Left lung (tissue), 4 donors: ENCODE measurements at regions not wholly inside any gene's neighbourhood (a gene's known extent, or its start where the extent isn't known, plus 50 kb on each side); places are given as distances from the start of the nearest gene placed in this dataset.

Experiments
- ATAC-seq: fragments of 200-7000 bp; cut with Tn5 transposase; one replicate; pipeline ENCODE4 v1.9.1; 2020; ENCODE audit warnings: moderate library complexity
- DNase-seq, 4 donors: peaks; one replicate each; pipeline ENCODE4 v3.0.0-alpha.2; 2013 to 2020
- H3K27ac ChIP-seq, 2 donors: fragments of 200-600 bp; sonication (generic) in 1 of 2; one replicate each; pipeline versions ENCODE4 v1.5.0 to v1.8.0; 2020 to 2021
- H3K27me3 ChIP-seq, 2 donors: fragments of 200-600 bp; sonication (generic) in 1 of 2; one replicate each; pipeline versions ENCODE4 v1.5.0 to v1.8.0; 2020 to 2021
- H3K36me3 ChIP-seq, 2 donors: fragments of 200-600 bp; sonication (generic) in 1 of 2; one replicate each; pipeline versions ENCODE4 v1.5.0 to v1.8.0; 2020 to 2021
- H3K4me1 ChIP-seq, 2 donors: fragments of 200-600 bp; one replicate each; pipeline ENCODE4 v1.8.0; 2021
- H3K4me3 ChIP-seq, 2 donors: fragments of 200-600 bp; sonication (generic) in 1 of 2; one replicate each; pipeline versions ENCODE4 v1.5.0 to v1.8.0; 2020 to 2021; ENCODE audit warnings: mild to moderate bottlenecking in 1 of 2
- H3K9me3 ChIP-seq, 2 donors: fragments of 200-600 bp; sonication (generic) in 1 of 2; one replicate each; pipeline versions ENCODE4 v1.5.0 to v1.8.0; 2020 to 2021
- intact Hi-C, 2 donors: fragments of 100-400 bp; cut with DNase I; formaldehyde crosslinking; loops; one replicate each; pipeline versions ENCODE4 v1.11.2 to v1.14.2; 2022
- TF ChIP-seq, protein P1 (sequence below), 2 donors: fragments of 200-600 bp; sonication (generic) in 1 of 2; IDR thresholded peaks; one replicate each; pipeline versions ENCODE4 v1.5.0 to v1.8.0; 2021; ENCODE audit warnings: antibody characterized with exemption in 2 of 2
- donor health status: DM: no; HTN: yes; CAD: no.
- donor health status: DM: no; HTN: no; CAD: no.

- Histone ChIP-seq H3K9me3 (no peaks in the 10 kb centered on the region), H3K4me3 (no peak overlapping the region), H3K36me3 (no peaks in the 10 kb centered on the region), H3K4me1 (no peaks in the 10 kb centered on the region), H3K27me3 (no peaks in the 10 kb centered on the region), H3K27ac (no peak overlapping the region)
- no peak for ATAC-seq
- TF ChIP-seq, protein P1, sequence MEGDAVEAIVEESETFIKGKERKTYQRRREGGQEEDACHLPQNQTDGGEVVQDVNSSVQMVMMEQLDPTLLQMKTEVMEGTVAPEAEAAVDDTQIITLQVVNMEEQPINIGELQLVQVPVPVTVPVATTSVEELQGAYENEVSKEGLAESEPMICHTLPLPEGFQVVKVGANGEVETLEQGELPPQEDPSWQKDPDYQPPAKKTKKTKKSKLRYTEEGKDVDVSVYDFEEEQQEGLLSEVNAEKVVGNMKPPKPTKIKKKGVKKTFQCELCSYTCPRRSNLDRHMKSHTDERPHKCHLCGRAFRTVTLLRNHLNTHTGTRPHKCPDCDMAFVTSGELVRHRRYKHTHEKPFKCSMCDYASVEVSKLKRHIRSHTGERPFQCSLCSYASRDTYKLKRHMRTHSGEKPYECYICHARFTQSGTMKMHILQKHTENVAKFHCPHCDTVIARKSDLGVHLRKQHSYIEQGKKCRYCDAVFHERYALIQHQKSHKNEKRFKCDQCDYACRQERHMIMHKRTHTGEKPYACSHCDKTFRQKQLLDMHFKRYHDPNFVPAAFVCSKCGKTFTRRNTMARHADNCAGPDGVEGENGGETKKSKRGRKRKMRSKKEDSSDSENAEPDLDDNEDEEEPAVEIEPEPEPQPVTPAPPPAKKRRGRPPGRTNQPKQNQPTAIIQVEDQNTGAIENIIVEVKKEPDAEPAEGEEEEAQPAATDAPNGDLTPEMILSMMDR (IDR thresholded peaks at IDR 0.05), result no peak
- no peak for DNase-seq
- intact Hi-C loops, result no loop called here
Observed at GRCh38 chr12:27901959-27902358, 70.6 kb downstream of the PTHLH start.

- Histone ChIP-seq H3K27me3 (no peaks in the 10 kb centered on the region), H3K4me1 (no peaks in the 10 kb centered on the region), H3K4me3 (no peak overlapping the region), H3K36me3 (no peaks in the 10 kb centered on the region), H3K9me3 (no peaks in the 10 kb centered on the region), H3K27ac (no peak overlapping the region)
- intact Hi-C loops, result no loop called here
- no peak for DNase-seq
- no peak for ATAC-seq
- TF ChIP-seq, protein P1 (IDR thresholded peaks at IDR 0.05), result no peak
Observed at GRCh38 chr12:27900920-27901879, 71.3 kb downstream of the PTHLH start.

- peak in 2 of 4 donors; percentile 42 to 68 for DNase-seq
- peak; percentile 52 for ATAC-seq
- H3K27ac ChIP-seq, result no peak overlapping the region
- H3K4me3 ChIP-seq, result no peak overlapping the region
- no peaks in the 10 kb centered on the region for H3K4me1 ChIP-seq
- no peaks in the 10 kb centered on the region for H3K9me3 ChIP-seq
- no peaks in the 10 kb centered on the region for H3K27me3 ChIP-seq
- no peaks in the 10 kb centered on the region for H3K36me3 ChIP-seq
- intact Hi-C loops, result no loop called here
- TF ChIP-seq, protein P1 (IDR thresholded peaks at IDR 0.05), result no peak
Observed at GRCh38 chr12:27899151-27899661, 73.3 kb downstream of the PTHLH start.

DNA sequence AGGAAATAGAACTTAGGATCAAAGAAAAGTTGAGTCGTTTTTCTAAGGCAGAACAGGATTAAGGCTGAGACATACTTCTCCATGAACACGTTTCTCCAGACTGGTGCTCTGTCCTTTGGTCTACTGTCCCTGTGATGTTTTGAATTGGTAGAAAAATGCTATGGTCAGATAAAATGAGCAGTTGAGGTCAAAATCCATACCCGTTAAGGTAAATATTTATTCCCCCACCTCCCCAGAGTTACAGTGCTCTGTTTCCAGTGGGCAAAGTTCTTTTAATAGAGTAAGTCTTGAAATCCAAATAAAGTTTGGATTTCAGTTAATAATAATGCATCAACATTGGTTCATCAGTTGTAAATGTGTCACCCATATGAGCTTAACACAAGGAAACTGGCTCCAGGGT, 74.5 kb downstream of the PTHLH start:
- Histone ChIP-seq H3K36me3 (no peaks in the 10 kb centered on the region), H3K9me3 (no peaks in the 10 kb centered on the region), H3K4me1 (no peaks in the 10 kb centered on the region), H3K27ac (no peak overlapping the region), H3K27me3 (no peaks in the 10 kb centered on the region), H3K4me3 (no peak overlapping the region)
- TF ChIP-seq, protein P1 (IDR thresholded peaks at IDR 0.05), result no peak
- ATAC-seq (no peak), DNase-seq (no peak)
- intact Hi-C loops, result no loop called here

DNA sequence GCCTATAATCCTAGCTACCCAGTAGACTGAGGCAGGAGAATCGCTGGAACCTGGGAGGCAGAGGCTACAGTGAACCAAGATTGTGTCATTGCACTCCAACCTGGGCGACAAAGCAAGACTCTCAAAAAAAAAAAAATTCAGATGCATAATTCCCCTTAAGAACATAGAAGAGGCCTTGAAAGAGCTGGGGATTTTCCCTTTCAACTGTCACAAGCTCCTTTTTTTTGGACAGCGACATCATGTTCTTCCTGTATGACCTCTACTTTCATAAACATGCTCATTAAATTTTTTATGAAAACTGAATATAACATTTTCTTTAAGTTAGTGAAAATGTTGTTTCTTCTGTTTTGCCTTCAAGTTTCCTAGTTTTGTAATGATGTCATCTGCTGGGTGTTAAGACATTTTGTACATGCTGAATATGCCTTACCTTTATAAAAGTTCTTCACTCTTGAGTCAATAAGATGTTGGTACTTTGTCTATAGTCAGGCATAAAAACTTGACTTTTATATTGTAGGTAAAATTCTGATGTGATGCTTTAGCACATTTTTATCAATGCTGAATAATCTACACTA, 76.0 kb downstream of the PTHLH start:
- Histone ChIP-seq H3K9me3 (no peaks in the 10 kb centered on the region), H3K27me3 (no peaks in the 10 kb centered on the region), H3K36me3 (no peaks in the 10 kb centered on the region), H3K4me3 (no peak overlapping the region), H3K27ac (no peak overlapping the region), H3K4me1 (no peaks in the 10 kb centered on the region)
- TF ChIP-seq, protein P1 (IDR thresholded peaks at IDR 0.05), result no peak
- DNase-seq (no peak), ATAC-seq (no peak)
- intact Hi-C loops, result no loop called here
